Mucosa of rectum (tissue), 2 donors: ENCODE measurements at regions not wholly inside any gene's neighbourhood (a gene's known extent, or its start where the extent isn't known, plus 50 kb on each side); places are given as distances from the start of the nearest gene placed in this dataset.

Source experiments
- H3K27ac ChIP-seq, 2 donors: one replicate each; pipeline ENCODE4 v1.7.0; 2013; ENCODE audit warnings: inconsistent platforms in 2 of 2, low read depth in 2 of 2, low read length in 2 of 2
- H3K27me3 ChIP-seq, 2 donors: one replicate each; pipeline ENCODE4 v1.7.0; 2013; ENCODE audit warnings: low read length in 2 of 2; ENCODE audit not compliant: control insufficient read depth in 2 of 2, insufficient read depth in 2 of 2
- H3K36me3 ChIP-seq, 2 donors: one replicate each; pipeline ENCODE4 v1.7.0; 2013; ENCODE audit warnings: low read length in 2 of 2; ENCODE audit not compliant: control insufficient read depth in 2 of 2, insufficient read depth in 2 of 2
- H3K4me1 ChIP-seq, 2 donors: one replicate each; pipeline ENCODE4 v1.7.0; 2013; ENCODE audit warnings: low read length in 2 of 2, mild to moderate bottlenecking in 1 of 2; ENCODE audit not compliant: control insufficient read depth in 2 of 2, insufficient read depth in 2 of 2
- H3K4me3 ChIP-seq, 2 donors: one replicate each; pipeline ENCODE4 v1.7.0; 2013; ENCODE audit warnings: low read length in 2 of 2
- H3K9ac ChIP-seq, 2 donors: one replicate each; pipeline ENCODE4 v1.7.0; 2013; ENCODE audit warnings: low read length in 2 of 2, low read depth in 1 of 2, mild to moderate bottlenecking in 1 of 2
- H3K9me3 ChIP-seq, 2 donors: one replicate each; pipeline ENCODE4 v1.7.0; 2013; ENCODE audit warnings: low read length in 2 of 2; ENCODE audit not compliant: control insufficient read depth in 2 of 2
- donor health status: healthy.
- donor health status: Normal muscosa, but diverticular disease.

DNA sequence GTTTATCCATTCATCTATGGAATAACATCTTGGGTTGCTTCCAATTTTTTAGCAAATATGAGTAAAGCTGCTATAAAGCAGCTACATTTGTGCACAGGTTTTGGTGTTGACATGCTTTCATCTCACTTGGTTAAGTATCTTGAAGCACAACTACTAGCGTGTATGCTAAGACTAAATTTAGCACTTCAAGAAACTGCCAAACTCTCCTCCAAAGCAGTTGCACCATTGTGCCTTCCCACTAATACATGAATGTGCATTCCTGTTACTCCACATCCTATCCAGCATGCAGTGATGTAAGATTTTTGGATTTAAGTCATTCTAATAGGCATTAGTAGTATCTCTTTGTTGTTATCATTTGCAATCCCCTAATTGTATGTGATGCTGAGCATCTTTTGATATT, 230.7 kb downstream of the KCNA4 start:
- Histone ChIP-seq H3K4me1 (no peaks in the 10 kb centered on the region), H3K9me3 (no peaks in the 10 kb centered on the region), H3K4me3 (no peak overlapping the region), H3K9ac (no peak overlapping the region), H3K27me3 (no peaks in the 10 kb centered on the region), H3K36me3 (no peaks in the 10 kb centered on the region), H3K27ac (no peak overlapping the region)

DNA sequence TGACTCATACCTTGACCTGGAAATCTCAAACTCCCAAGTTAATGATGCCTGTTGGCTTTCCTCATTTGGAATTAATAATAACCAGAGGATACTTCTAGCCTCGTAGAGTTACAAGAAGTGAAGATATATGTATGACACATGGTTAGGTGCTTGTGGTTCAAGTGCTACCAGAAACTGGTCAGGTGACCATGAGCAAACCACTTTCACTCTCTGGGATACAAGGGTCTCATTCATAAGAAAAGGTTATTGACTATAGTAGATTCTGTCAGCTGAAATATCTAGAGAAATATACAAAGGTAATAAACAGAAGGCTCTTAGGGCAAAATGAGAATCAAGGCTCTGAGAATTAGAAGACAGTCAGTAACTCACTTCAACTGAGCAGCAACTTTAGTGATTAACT, 233.3 kb downstream of the KCNA4 start:
- Histone ChIP-seq H3K36me3 (no peaks in the 10 kb centered on the region), H3K9ac (no peak overlapping the region), H3K4me3 (no peak overlapping the region), H3K27me3 (no peaks in the 10 kb centered on the region), H3K4me1 (no peaks in the 10 kb centered on the region), H3K27ac (no peak overlapping the region), H3K9me3 (no peaks in the 10 kb centered on the region)

DNA sequence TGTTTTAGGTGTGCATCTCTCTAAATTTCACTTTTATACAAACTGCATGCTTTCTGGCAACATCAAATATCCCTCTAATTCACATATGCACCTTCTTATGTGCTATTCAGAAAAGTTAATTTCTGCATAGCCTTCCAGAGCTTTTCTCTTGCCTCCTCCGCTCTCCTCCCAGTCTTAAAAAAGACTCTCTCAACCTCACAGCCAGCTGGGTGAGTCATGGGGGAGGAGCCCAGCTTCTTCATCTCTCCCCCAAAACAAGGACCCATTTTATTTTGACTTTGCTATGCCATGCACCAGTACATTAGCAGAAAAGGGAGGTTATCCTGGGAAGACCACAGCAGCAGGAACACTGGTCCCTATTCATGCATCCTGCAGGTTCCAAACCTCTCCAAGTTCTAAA, 234.4 kb downstream of the KCNA4 start:
- H3K4me3 ChIP-seq = no peak overlapping the region
- H3K36me3 ChIP-seq = no peaks in the 10 kb centered on the region
- no peak overlapping the region for H3K27ac ChIP-seq
- no peaks in the 10 kb centered on the region for H3K27me3 ChIP-seq
- no peak overlapping the region for H3K9ac ChIP-seq
- no peaks in the 10 kb centered on the region for H3K4me1 ChIP-seq
- no peaks in the 10 kb centered on the region for H3K9me3 ChIP-seq

DNA sequence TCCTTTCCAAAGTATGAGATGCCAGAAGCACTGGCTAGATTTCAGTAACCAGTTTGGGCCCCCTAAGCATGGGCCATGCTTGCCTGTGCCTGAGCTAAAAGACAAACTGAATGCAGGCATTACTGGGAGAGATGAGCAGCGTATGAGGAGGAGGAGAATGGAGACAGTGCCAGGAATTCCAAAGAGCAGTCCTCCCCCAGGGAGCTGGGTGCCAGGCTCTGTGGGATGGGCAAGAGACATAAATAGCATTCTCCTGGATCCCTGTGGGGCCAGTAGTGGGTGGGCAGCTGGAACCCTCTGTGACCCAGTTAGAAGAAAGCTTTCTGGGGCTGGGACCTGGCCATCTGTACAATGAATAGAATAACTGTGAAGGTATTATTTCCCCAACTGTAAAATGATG, 235.6 kb downstream of the KCNA4 start:
- H3K9ac ChIP-seq = no peak overlapping the region
- no peaks in the 10 kb centered on the region for H3K36me3 ChIP-seq
- no peak overlapping the region for H3K4me3 ChIP-seq
- H3K27ac ChIP-seq = no peak overlapping the region
- H3K4me1 ChIP-seq = no peaks in the 10 kb centered on the region
- no peaks in the 10 kb centered on the region for H3K27me3 ChIP-seq
- no peaks in the 10 kb centered on the region for H3K9me3 ChIP-seq

DNA sequence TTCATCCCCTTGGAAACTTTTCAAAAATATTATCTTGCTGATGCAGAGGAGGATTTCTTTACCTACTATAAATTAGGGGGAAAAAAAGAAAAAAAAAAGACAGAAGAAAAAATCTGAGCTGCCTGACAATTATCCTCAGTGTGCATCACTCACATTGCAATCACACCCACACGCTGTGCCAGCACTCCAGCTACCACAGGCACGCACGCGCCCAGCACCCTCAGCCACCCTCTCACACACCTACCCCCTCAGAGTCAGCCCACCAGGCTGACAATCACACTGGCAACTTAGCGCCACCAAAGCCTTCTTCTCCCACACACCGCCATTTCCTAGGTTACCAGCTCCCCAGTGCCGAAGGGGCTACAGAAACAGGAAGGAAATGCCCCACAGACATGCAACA, 236.1 kb downstream of the KCNA4 start:
- Histone ChIP-seq H3K27ac (no peak overlapping the region), H3K27me3 (no peaks in the 10 kb centered on the region), H3K4me3 (no peak overlapping the region), H3K4me1 (no peaks in the 10 kb centered on the region), H3K9me3 (no peaks in the 10 kb centered on the region), H3K36me3 (no peaks in the 10 kb centered on the region), H3K9ac (no peak overlapping the region)

DNA sequence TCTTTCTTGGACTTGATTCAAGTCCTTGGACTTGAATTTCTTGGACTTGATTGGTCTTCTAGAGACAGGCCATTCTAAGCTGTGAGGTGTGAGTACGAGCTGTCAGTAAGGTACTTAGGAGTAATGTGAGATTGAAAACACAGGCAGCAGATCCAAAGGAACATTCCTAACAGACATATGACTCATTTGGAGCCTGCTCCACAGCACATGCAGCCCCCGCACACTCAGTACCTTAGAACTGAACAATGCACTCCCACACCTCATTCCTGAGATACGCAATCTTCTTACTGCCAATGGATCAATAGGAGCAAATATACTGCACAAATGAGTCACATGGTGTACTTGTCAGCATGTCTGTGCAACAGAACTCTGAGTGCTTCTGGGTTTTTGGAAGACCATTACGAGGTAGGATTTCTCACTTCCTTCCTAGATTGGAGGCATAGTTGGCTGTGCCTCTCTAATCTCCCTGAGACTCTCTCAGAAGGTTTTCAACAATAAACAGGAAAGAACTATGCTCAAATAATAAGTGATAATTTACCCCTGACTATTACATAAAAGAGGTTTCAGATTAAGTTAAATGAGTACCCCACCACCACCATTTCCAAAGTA, 243.1 kb downstream of the KCNA4 start:
- H3K36me3 ChIP-seq = no peaks in the 10 kb centered on the region
- no peaks in the 10 kb centered on the region for H3K4me1 ChIP-seq
- H3K9ac ChIP-seq = no peak overlapping the region
- no peaks in the 10 kb centered on the region for H3K27me3 ChIP-seq
- no peak overlapping the region for H3K27ac ChIP-seq
- H3K4me3 ChIP-seq = no peak overlapping the region
- no peaks in the 10 kb centered on the region for H3K9me3 ChIP-seq

DNA sequence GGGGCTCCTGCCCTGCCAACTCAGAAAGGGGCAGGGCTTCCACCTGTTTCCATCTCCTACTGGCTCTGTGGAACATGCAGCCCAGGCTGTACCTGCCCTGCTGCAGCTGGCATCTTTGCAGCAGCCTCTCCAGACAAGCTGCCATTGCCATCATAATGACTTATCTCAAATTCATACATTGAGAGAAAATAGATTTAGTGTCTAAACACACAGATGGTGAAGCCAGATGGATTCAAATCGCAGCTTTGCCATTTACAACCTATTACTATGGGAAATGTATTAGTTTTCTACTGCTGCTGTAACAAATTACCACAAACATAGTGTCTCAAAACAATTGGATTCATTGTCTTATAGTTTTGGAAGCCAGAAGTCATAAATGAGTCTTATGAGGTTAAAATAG, 260.0 kb downstream of the KCNA4 start:
- Histone ChIP-seq H3K4me3 (no peak overlapping the region), H3K27me3 (no peaks in the 10 kb centered on the region), H3K36me3 (no peaks in the 10 kb centered on the region), H3K9me3 (peaks cover 2 to 4% of the 10 kb centered on the region in 2 donors), H3K4me1 (no peaks in the 10 kb centered on the region), H3K9ac (no peak overlapping the region), H3K27ac (no peak overlapping the region)

DNA sequence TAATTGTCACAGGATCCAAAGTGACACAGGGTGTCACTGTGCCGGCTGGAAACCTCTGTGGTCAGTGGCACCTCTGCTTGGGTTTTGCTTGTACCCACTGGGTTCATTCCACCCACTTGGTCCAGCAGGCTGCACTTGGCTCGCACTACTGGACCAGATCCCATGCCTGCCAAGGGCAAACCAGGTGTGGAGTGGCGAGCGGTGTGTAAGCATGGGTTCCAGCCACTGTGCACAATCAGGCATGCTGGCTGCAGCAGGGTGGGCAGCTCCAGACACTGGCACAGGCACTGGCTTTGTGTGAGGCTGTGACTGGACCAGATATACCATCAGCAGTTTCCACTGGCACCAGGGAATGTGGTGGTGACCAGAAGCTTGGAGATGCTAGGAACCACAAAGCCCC, 261.4 kb downstream of the KCNA4 start:
- no peaks in the 10 kb centered on the region for H3K27me3 ChIP-seq

DNA sequence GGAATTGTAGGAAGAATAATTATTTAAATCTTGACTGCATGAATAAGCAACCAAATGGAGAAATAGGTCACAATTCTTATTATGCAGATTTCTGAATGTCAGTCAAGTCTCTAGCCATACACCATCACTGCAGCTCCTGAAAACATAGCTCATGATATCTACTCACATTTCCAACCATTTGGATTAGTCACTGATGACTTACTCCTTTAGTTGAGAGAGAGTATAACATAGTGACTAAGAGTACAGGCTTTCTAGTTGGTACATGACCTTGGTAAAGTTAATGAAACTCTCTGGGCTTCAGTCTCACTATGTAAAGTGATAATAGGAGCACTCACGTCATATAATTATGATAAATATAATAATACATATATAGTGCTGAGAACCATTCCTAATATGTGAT, 265.2 kb downstream of the KCNA4 start:
- Histone ChIP-seq H3K9ac (no peak overlapping the region), H3K9me3 (peaks cover under 1 to 2% of the 10 kb centered on the region in 2 donors), H3K36me3 (no peaks in the 10 kb centered on the region), H3K27ac (no peak overlapping the region), H3K27me3 (no peaks in the 10 kb centered on the region), H3K4me1 (no peaks in the 10 kb centered on the region), H3K4me3 (no peak overlapping the region)

More for the DNA sequence above, 261.4 kb downstream of the KCNA4 start:
- no peak overlapping the region for H3K9ac ChIP-seq
- H3K4me1 ChIP-seq = no peaks in the 10 kb centered on the region
- peaks cover 2 to 4% of the 10 kb centered on the region in 2 donors for H3K9me3 ChIP-seq
- H3K36me3 ChIP-seq = no peaks in the 10 kb centered on the region
- no peak overlapping the region for H3K27ac ChIP-seq
- no peak overlapping the region for H3K4me3 ChIP-seq

DNA sequence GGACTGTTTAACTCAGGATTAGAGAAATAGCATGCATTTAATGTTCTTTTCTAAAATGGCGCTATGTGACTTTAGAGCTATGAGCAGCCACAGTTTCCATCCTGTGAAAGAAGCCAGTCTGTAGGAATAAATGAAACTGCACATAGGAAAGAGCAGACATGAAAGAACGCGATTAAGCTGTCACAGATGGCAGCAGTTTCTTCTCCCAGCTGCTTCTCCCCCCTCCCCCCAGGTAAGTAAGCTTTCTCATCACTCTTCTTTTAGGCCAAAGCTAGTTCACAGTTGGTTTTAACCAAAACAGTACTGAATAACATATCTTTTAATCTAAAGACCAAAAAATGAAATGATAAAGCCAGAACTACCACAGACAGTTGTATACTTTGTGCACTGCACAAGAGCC, 266.4 kb downstream of the KCNA4 start:
- Histone ChIP-seq H3K4me3 (no peak overlapping the region), H3K36me3 (no peaks in the 10 kb centered on the region), H3K27ac (no peak overlapping the region), H3K9me3 (peaks cover 0 to 2% of the 10 kb centered on the region in 2 donors), H3K4me1 (no peaks in the 10 kb centered on the region), H3K9ac (no peak overlapping the region), H3K27me3 (no peaks in the 10 kb centered on the region)

DNA sequence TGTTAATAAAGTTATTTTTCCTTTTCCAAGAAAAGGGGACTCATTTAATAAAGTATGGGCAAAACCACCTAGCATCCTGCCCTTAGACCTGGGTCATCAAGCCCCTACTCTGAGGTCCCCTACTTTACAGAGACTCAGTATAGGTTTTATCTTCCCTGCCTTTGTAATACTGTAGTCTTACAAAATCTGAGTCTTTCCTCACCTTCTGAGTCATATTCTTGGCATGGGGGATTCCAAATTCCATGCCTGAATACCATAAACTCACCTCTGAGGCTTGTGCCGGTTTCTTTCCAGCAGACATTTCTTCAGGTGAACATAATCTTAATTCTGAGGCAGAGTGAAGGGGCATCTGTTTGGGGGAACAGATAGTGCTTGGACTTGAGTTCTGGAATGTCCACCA, 282.5 kb downstream of the KCNA4 start:
- Histone ChIP-seq H3K27ac (no peak overlapping the region), H3K4me3 (no peak overlapping the region), H3K9me3 (no peaks in the 10 kb centered on the region), H3K4me1 (no peaks in the 10 kb centered on the region), H3K9ac (no peak overlapping the region), H3K27me3 (no peaks in the 10 kb centered on the region), H3K36me3 (no peaks in the 10 kb centered on the region)
